Prostate gland (tissue), 2 donors: ENCODE measurements at regions not wholly inside any gene's neighbourhood (a gene's known extent, or its start where the extent isn't known, plus 50 kb on each side); places are given as distances from the start of the nearest gene placed in this dataset.

ENCODE experiments used
- POLR2A ChIP-seq: fragments of 450-650 bp; IDR thresholded peaks from one replicate; pipeline ENCODE4 v1.6.1; 2016; ENCODE audit warnings: antibody characterized with exemption, mild to moderate bottlenecking
- TF ChIP-seq, protein P1 (sequence below), 4 experiments: fragments of 200-600 bp in 2 of 4; fragments of 450-650 bp in 2 of 4; sonication (generic) in 2 of 4; IDR thresholded peaks; 1 replicate in 3 of 4; 2 replicates in 1 of 4; pipeline ENCODE4 v1.5.1; 2016 to 2019; ENCODE audit warnings: antibody characterized with exemption in 4 of 4, mild to moderate bottlenecking in 2 of 4, moderate library complexity in 2 of 4

GRCh38 chr12:124096109-124096508 is 123.1 kb downstream of the ZNF664 start:
- TF ChIP-seq, protein P1, sequence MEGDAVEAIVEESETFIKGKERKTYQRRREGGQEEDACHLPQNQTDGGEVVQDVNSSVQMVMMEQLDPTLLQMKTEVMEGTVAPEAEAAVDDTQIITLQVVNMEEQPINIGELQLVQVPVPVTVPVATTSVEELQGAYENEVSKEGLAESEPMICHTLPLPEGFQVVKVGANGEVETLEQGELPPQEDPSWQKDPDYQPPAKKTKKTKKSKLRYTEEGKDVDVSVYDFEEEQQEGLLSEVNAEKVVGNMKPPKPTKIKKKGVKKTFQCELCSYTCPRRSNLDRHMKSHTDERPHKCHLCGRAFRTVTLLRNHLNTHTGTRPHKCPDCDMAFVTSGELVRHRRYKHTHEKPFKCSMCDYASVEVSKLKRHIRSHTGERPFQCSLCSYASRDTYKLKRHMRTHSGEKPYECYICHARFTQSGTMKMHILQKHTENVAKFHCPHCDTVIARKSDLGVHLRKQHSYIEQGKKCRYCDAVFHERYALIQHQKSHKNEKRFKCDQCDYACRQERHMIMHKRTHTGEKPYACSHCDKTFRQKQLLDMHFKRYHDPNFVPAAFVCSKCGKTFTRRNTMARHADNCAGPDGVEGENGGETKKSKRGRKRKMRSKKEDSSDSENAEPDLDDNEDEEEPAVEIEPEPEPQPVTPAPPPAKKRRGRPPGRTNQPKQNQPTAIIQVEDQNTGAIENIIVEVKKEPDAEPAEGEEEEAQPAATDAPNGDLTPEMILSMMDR (IDR thresholded peaks at IDR 0.05): no peak
- TF ChIP-seq POLR2A: no peak
